ENCODE measurements at regions not wholly inside any gene's neighbourhood (a gene's known extent, or its start where the extent isn't known, plus 50 kb on each side); places are given as distances from the start of the nearest gene placed in this dataset.

- Histone ChIP-seq H3K9me3 (no peaks in the 10 kb centered on the region), H3K27me3 (no peaks in the 10 kb centered on the region), H3K4me3 (no peak overlapping the region), H3K4me1 (no peaks in the 10 kb centered on the region), H3K27ac (replicated peaks in 1 of 4) (no peak overlapping the region), H3K36me3 (no peaks in the 10 kb centered on the region)
- TF ChIP-seq POLR2AphosphoS5 (IDR thresholded peaks at IDR 0.05) (no peak), CTCF (IDR thresholded peaks at IDR 0.05) (no peak), EP300 (IDR thresholded peaks at IDR 0.05) (no peak), POLR2A (IDR thresholded peaks at IDR 0.05; ENCODE audit: low read depth) (no peak)
- 42% methylated on average over 2 of the region's 2 CpGs for WGBS
- no peak for DNase-seq (ENCODE audit: extremely low spot score)
- intact Hi-C loops (cut with DNase I) = no loop called here
Observed at GRCh38 chr6:125489579-125490285, 188.0 kb upstream of the HDDC2 start.

GRCh38 chr6:125491860-125492618 lies 190.3 kb upstream of the HDDC2 start:
- H3K9me3 ChIP-seq = no peaks in the 10 kb centered on the region
- H3K27me3 ChIP-seq = no peaks in the 10 kb centered on the region
- no peak for TF ChIP-seq EP300 (IDR thresholded peaks at IDR 0.05)
- TF ChIP-seq POLR2AphosphoS5 (IDR thresholded peaks at IDR 0.05) = no peak
- no peak for TF ChIP-seq CTCF (IDR thresholded peaks at IDR 0.05)
- no peak for TF ChIP-seq POLR2A (IDR thresholded peaks at IDR 0.05; ENCODE audit: low read depth)
- 89% methylated on average over 8 of the region's 8 CpGs for WGBS
- intact Hi-C loops (cut with DNase I) = no loop called here
- no peaks in the 10 kb centered on the region for H3K4me1 ChIP-seq
- no peak overlapping the region for H3K4me3 ChIP-seq
- H3K27ac ChIP-seq (replicated peaks in 1 of 4) = no peak overlapping the region
- no peaks in the 10 kb centered on the region for H3K36me3 ChIP-seq
- no peak for DNase-seq (ENCODE audit: extremely low spot score)

- H3K9me3 ChIP-seq = no peaks in the 10 kb centered on the region
- intact Hi-C loops (cut with DNase I) = no loop called here
- WGBS = 88% methylated on average over 3 of the region's 3 CpGs
- TF ChIP-seq POLR2A (IDR thresholded peaks at IDR 0.05; ENCODE audit: low read depth) = no peak
- TF ChIP-seq POLR2AphosphoS5 (IDR thresholded peaks at IDR 0.05) = no peak
- TF ChIP-seq EP300 (IDR thresholded peaks at IDR 0.05) = no peak
- TF ChIP-seq CTCF (IDR thresholded peaks at IDR 0.05) = no peak
- no peak overlapping the region for H3K4me3 ChIP-seq
- no peak overlapping the region for H3K27ac ChIP-seq (replicated peaks in 1 of 4)
- no peak for DNase-seq (ENCODE audit: extremely low spot score)
- no peaks in the 10 kb centered on the region for H3K4me1 ChIP-seq
- H3K36me3 ChIP-seq = no peaks in the 10 kb centered on the region
- no peaks in the 10 kb centered on the region for H3K27me3 ChIP-seq
Observed at GRCh38 chr6:125498606-125499005, 196.8 kb upstream of the HDDC2 start.

- no peaks in the 10 kb centered on the region for H3K36me3 ChIP-seq
- intact Hi-C loops (cut with DNase I) = no loop called here
- DNase-seq (ENCODE audit: extremely low spot score) = no peak
- no peaks in the 10 kb centered on the region for H3K27me3 ChIP-seq
- no peak for TF ChIP-seq POLR2AphosphoS5 (IDR thresholded peaks at IDR 0.05)
- H3K9me3 ChIP-seq = no peaks in the 10 kb centered on the region
- H3K4me3 ChIP-seq = no peak overlapping the region
- no peaks in the 10 kb centered on the region for H3K4me1 ChIP-seq
- no peak overlapping the region for H3K27ac ChIP-seq (replicated peaks in 1 of 4)
Observed at GRCh38 chr6:125499535-125499934, 197.8 kb upstream of the HDDC2 start.

GRCh38 chr6:125503181-125503580 lies 201.4 kb upstream of the HDDC2 start:
- H3K4me3 ChIP-seq = no peak overlapping the region
- intact Hi-C loops (cut with DNase I) = no loop called here
- no peak for DNase-seq (ENCODE audit: extremely low spot score)
- no peaks in the 10 kb centered on the region for H3K9me3 ChIP-seq
- no peak for TF ChIP-seq POLR2AphosphoS5 (IDR thresholded peaks at IDR 0.05)
- TF ChIP-seq EP300 (IDR thresholded peaks at IDR 0.05) = no peak
- no peak for TF ChIP-seq POLR2A (IDR thresholded peaks at IDR 0.05; ENCODE audit: low read depth)
- no peak for TF ChIP-seq CTCF (IDR thresholded peaks at IDR 0.05)
- 65% methylated on average over 3 of the region's 3 CpGs for WGBS
- H3K4me1 ChIP-seq = no peaks in the 10 kb centered on the region
- H3K36me3 ChIP-seq = no peaks in the 10 kb centered on the region
- no peaks in the 10 kb centered on the region for H3K27me3 ChIP-seq
- no peak overlapping the region for H3K27ac ChIP-seq (replicated peaks in 1 of 4)
